ENCODE measurements at regions not wholly inside any gene's neighbourhood (a gene's known extent, or its start where the extent isn't known, plus 50 kb on each side); places are given as distances from the start of the nearest gene placed in this dataset.

GRCh38 chr6:69622230-69622629, 174.6 kb downstream of the LMBRD1 start:
- no peak for TF ChIP-seq PATZ1 (tag by site-specific recombination; IDR thresholded peaks at IDR 0.05)
- TF ChIP-seq HOXC10 (CRISPR knock-in tag; IDR thresholded peaks at IDR 0.05), result no peak
- TF ChIP-seq CTCF (tag by site-specific recombination; IDR thresholded peaks at IDR 0.05), result no peak
